ENCODE measurements at regions not wholly inside any gene's neighbourhood (a gene's known extent, or its start where the extent isn't known, plus 50 kb on each side); places are given as distances from the start of the nearest gene placed in this dataset.

GRCh38 chr10:124146483-124146882, 53.1 kb upstream of the CHST15 start:
- peak in 1 of 3 donors; percentile 23 for DNase-seq
- no peaks in the 10 kb centered on the region for H3K4me1 ChIP-seq
- H3K36me3 ChIP-seq, result no peaks in the 10 kb centered on the region
- no peak overlapping the region for H3K4me3 ChIP-seq
- no peaks in the 10 kb centered on the region for H3K27me3 ChIP-seq
- no peak for TF ChIP-seq CTCF (IDR thresholded peaks at IDR 0.05)
- no peak for TF ChIP-seq POLR2A (IDR thresholded peaks at IDR 0.05)
- H3K9me3 ChIP-seq, result no peaks in the 10 kb centered on the region
- no peak overlapping the region for H3K27ac ChIP-seq

DNA sequence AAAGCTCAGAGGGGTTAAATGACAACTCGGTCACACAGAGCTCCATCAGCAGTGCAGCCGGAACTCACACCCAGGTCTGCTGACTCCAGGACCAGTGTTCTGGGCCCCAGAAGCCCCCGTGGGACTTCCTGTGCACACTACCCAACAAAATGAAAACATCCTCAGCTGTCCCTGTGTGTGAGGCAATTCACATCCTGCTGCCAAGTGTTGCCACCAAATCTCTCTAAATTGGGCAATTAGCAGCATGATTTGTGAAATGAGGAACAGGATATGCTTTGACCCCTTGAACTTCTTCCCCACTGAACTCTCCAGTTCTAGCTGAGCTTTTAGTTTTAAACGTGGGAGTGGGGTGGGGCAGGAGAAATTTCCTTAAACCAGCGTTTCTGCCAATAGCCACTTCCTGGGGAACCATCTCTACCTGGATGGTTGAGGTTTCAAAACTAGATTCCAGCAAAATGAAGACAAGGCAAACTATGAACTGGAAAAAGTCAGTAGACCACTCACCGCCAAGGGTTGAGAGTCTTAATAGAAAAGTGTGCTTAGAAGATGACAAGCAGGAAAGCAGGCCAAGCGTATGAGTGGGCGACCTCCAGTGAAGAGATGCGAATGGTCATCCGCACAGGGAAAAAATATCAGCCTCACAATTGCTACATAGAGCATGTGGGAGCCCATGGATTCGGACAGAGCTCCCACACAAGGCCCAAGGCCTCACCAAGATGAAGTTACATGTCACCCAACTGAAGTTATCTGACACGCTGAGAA, 51.9 kb upstream of the CHST15 start:
- DNase-seq, result peak in 2 of 3 donors; percentile 56 to 79
- H3K36me3 ChIP-seq, result no peaks in the 10 kb centered on the region
- no peaks in the 10 kb centered on the region for H3K9me3 ChIP-seq
- no peaks in the 10 kb centered on the region for H3K27me3 ChIP-seq
- TF ChIP-seq POLR2A (IDR thresholded peaks at IDR 0.05), result no peak
- no peak for TF ChIP-seq CTCF (IDR thresholded peaks at IDR 0.05)
- no peak overlapping the region for H3K4me3 ChIP-seq
- H3K27ac ChIP-seq, result peak overlapping the region in 3 of 4 donors; percentile 16 to 49 (median 49)
- no peaks in the 10 kb centered on the region for H3K4me1 ChIP-seq

DNA sequence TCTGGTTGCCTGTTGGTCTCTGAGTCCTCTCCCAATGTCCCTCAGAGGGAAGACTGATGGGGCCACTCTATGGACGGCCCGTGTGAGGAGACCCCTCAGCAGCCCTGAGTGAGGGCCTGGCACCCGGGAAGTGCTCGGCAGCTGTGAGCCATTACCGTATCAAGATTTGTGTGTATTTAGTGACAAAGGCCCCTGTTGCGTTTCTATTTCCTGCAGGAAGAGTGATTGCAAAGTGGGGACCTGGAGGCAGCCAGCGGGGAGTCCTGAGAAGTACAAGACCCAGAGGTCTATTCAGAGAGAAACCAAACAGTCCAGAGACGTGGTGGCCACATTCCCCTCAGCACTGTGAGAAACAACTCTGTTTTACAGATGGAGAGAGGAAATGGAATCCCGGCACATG, 51.1 kb upstream of the CHST15 start:
- TF ChIP-seq POLR2A (IDR thresholded peaks at IDR 0.05) (no peak), CTCF (IDR thresholded peaks at IDR 0.05) (no peak)
- H3K4me1 ChIP-seq, result no peaks in the 10 kb centered on the region
- no peak overlapping the region for H3K4me3 ChIP-seq
- H3K36me3 ChIP-seq, result no peaks in the 10 kb centered on the region
- H3K27me3 ChIP-seq, result no peaks in the 10 kb centered on the region
- no peak for DNase-seq
- no peaks in the 10 kb centered on the region for H3K9me3 ChIP-seq
- peak overlapping the region in 3 of 4 donors; percentile 46 to 49 (median 49) for H3K27ac ChIP-seq

DNA sequence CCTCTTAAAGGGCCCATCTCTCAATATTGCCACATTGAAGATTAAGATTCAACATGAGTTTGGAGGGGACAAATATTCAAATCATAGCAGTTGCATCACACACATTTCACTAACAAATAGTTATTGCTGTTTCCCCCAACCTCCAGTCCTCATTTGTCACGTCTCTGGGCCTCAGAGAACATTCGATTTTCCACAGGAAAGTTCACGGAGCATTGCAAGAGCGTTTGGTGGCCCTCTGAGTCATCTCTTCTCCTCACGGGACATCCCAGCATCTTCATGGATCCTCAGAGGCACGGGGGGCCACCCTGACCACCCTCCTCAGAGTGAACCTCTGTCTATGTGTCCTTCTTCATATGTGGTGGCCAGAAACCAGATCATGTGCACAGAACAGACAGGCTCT, 50.3 kb upstream of the CHST15 start:
- DNase-seq, result peak in 1 of 3 donors; percentile 29

More for the DNA sequence above, 50.3 kb upstream of the CHST15 start:
- H3K36me3 ChIP-seq, result no peaks in the 10 kb centered on the region
- no peak overlapping the region for H3K4me3 ChIP-seq
- H3K4me1 ChIP-seq, result no peaks in the 10 kb centered on the region
- no peaks in the 10 kb centered on the region for H3K9me3 ChIP-seq
- H3K27me3 ChIP-seq, result no peaks in the 10 kb centered on the region
- H3K27ac ChIP-seq, result peak overlapping the region in 1 of 4 donors; percentile 49
- TF ChIP-seq CTCF (IDR thresholded peaks at IDR 0.05) (no peak), POLR2A (IDR thresholded peaks at IDR 0.05) (no peak)

Data from Peyer's patch (tissue), 4 donors.